HepG2 (cell line): ENCODE measurements at regions not wholly inside any gene's neighbourhood (a gene's known extent, or its start where the extent isn't known, plus 50 kb on each side); places are given as distances from the start of the nearest gene placed in this dataset.

Experiments
- ATAC-seq: fragments of 200-7000 bp; cut with Tn5 transposase; 3 replicates; pipeline ENCODE4 v1.9.1; 2020; ENCODE audit warnings: mild to moderate bottlenecking, moderate library complexity
- BruUV-seq: library from RNA; stranded (reverse); fragments of 400-500 nt; replicated peaks from 2 replicates; lab custom pipeline; 2021; lab: Mats Ljungman, UMichigan
- CTCF ChIA-PET: fragments of 300-600 bp; formaldehyde crosslinking; extraction: SDS; loops from one replicate; lab custom pipeline; 2021; ENCODE audit warnings: low total read pairs, inconsistent platforms, low intra/inter-chr PET ratio; lab: Yijun Ruan, JAX
- POLR2A ChIA-PET: fragments of 350-600 bp; sonication (Branson Sonifier 250); formaldehyde crosslinking; loops from one replicate; lab custom pipeline; 2020; ENCODE audit warnings: antibody characterized with exemption, inconsistent platforms; lab: Yijun Ruan, JAX
- DNase-seq: peaks from one replicate; pipeline ENCODE4 v3.0.0-alpha.2; 2015; ENCODE audit warnings: low spot score
- FAIRE-seq: peaks from 3 replicates; lab custom pipeline; 2011; peaks lifted over from hg19 to GRCh38; lab: Jason Lieb, UNC
- H2AFZ ChIP-seq: one replicate; pipeline ENCODE4 v1.6.1; 2011; ENCODE audit warnings: low read length, inconsistent platforms
- H3K27ac ChIP-seq: fragments of 300-600 bp; 3 replicates; pipeline ENCODE4 v1.8.0; 2011; ENCODE audit warnings: mixed run types, mild to moderate bottlenecking, mixed read lengths, low read length, inconsistent platforms; ENCODE audit not compliant: insufficient read depth; ENCODE audit errors: extremely low read length
- H3K27me3 ChIP-seq, 2 experiments: fragments of 200-600 bp in 1 of 2; 2 replicates in 1 of 2; 3 replicates in 1 of 2; pipeline versions ENCODE4 v1.6.0 to v1.8.0; 2011; ENCODE audit warnings: low read length in 2 of 2, mild to moderate bottlenecking in 2 of 2, moderate library complexity in 2 of 2, inconsistent platforms in 1 of 2; ENCODE audit not compliant: insufficient read depth in 2 of 2, control insufficient read depth in 1 of 2
- H3K36me3 ChIP-seq, 2 experiments: fragments of 200-600 bp in 1 of 2; replicated peaks in 1 of 2; 2 replicates in 1 of 2; 3 replicates in 1 of 2; pipeline versions ENCODE4 v1.5.1 to v1.8.0; 2011; ENCODE audit warnings: low read length in 2 of 2, inconsistent platforms in 1 of 2; ENCODE audit not compliant: insufficient read depth in 2 of 2, control insufficient read depth in 1 of 2
- H3K4me1 ChIP-seq: 2 replicates; pipeline ENCODE4 v1.5.1; 2012; ENCODE audit warnings: low read length, inconsistent platforms; ENCODE audit not compliant: insufficient read depth
- H3K4me2 ChIP-seq: 2 replicates; pipeline ENCODE4 v1.6.0; 2011; ENCODE audit warnings: low read depth, low read length, inconsistent platforms
- H3K4me3 ChIP-seq, 3 experiments: fragments of 200-600 bp in 1 of 3; sonication (generic), shearing (Covaris generic) in 1 of 3; replicated peaks in 1 of 3; 2 replicates each; pipeline ENCODE4 v1.5.1; 2011 to 2016; ENCODE audit warnings: low read length in 3 of 3, inconsistent platforms in 2 of 3, low read depth in 2 of 3, mild to moderate bottlenecking in 2 of 3, control low read depth in 1 of 3, mixed read lengths in 1 of 3; ENCODE audit not compliant: insufficient read depth in 1 of 3
- H3K79me2 ChIP-seq: one replicate; pipeline ENCODE4 v1.6.1; 2011; ENCODE audit warnings: low read length, inconsistent platforms; ENCODE audit not compliant: insufficient read depth
- H3K9ac ChIP-seq: 2 replicates; pipeline ENCODE4 v1.6.0; 2011; ENCODE audit warnings: mild to moderate bottlenecking, low read depth, low read length, inconsistent platforms; ENCODE audit not compliant: insufficient read depth
- H3K9me3 ChIP-seq: 2 replicates; pipeline ENCODE4 v1.5.1; 2012; ENCODE audit warnings: mild to moderate bottlenecking, low read length
- H4K20me1 ChIP-seq: 2 replicates; pipeline ENCODE4 v1.6.0; 2011; ENCODE audit warnings: inconsistent platforms, mild to moderate bottlenecking, low read length, moderate library complexity; ENCODE audit not compliant: insufficient read depth
- ADNP ChIP-seq: sonication (generic); formaldehyde crosslinking; IDR thresholded peaks from 2 replicates; pipeline ENCODE4 v1.4.0; 2020; ENCODE audit warnings: missing genetic modification reagents
- ATRX ChIP-seq: sonication (generic); formaldehyde crosslinking; IDR thresholded peaks from 2 replicates; pipeline ENCODE4 v1.4.0; 2020; ENCODE audit warnings: missing genetic modification reagents, borderline replicate concordance
- FOXJ3 ChIP-seq: sonication (generic); formaldehyde crosslinking; IDR thresholded peaks from 2 replicates; pipeline ENCODE4 v1.4.0; 2020; ENCODE audit warnings: missing genetic modification reagents, mild to moderate bottlenecking, borderline replicate concordance
- GATAD1 ChIP-seq: IDR thresholded peaks from 2 replicates; pipeline ENCODE4 v1.6.1; 2016; ENCODE audit warnings: missing genetic modification reagents, missing compliant biosample characterization
- MYNN ChIP-seq: sonication (generic); formaldehyde crosslinking; IDR thresholded peaks from 2 replicates; pipeline ENCODE4 v1.4.0; 2020; ENCODE audit warnings: mild to moderate bottlenecking, low read depth, missing genetic modification reagents
- PAF1 ChIP-seq: IDR thresholded peaks from 2 replicates; pipeline ENCODE4 v1.6.1; 2016; ENCODE audit warnings: missing genetic modification reagents, missing compliant biosample characterization
- REXO4 ChIP-seq: sonication (generic); formaldehyde crosslinking; IDR thresholded peaks from 2 replicates; pipeline ENCODE4 v1.8.0; 2022; ENCODE audit warnings: missing genetic modification reagents, mild to moderate bottlenecking, borderline replicate concordance
- SNRNP70 ChIP-seq: fragments of 200-400 bp; formaldehyde crosslinking; IDR thresholded peaks from 2 replicates; pipeline ENCODE4 v1.6.1; 2017; ENCODE audit warnings: mild to moderate bottlenecking, low read depth, low read length, moderate library complexity
- TSC22D2 ChIP-seq: sonication (generic); formaldehyde crosslinking; IDR thresholded peaks from 2 replicates; pipeline ENCODE4 v1.5.1; 2020; ENCODE audit warnings: missing genetic modification reagents, mild to moderate bottlenecking, borderline replicate concordance
- ZNF543 ChIP-seq: sonication (generic); formaldehyde crosslinking; IDR thresholded peaks from 2 replicates; pipeline ENCODE4 v1.4.0; 2020; ENCODE audit warnings: mild to moderate bottlenecking, missing genetic modification reagents
- ZNF557 ChIP-seq: sonication (generic); formaldehyde crosslinking; IDR thresholded peaks from 2 replicates; pipeline ENCODE4 v1.4.0; 2020; ENCODE audit warnings: missing genetic modification reagents
- ZNF644 ChIP-seq: IDR thresholded peaks from 2 replicates; pipeline ENCODE4 v1.6.1; 2016; ENCODE audit warnings: low read depth
- ZNF776 ChIP-seq: sonication (generic); formaldehyde crosslinking; IDR thresholded peaks from 2 replicates; pipeline ENCODE4 v1.4.0; 2020; ENCODE audit warnings: mild to moderate bottlenecking, missing genetic modification reagents
- WGBS: methylation state at CpG from one replicate; pipeline ENCODE4 v1.1.6; 2017; ENCODE audit warnings: low lambda C conversion rate; 5-methylcytosine and 5-hydroxymethylcytosine counted together
- in situ Hi-C: cut with HindIII; loops from 2 replicates; pipeline ENCODE4 v1.10.0; 2017; ENCODE audit warnings: low pct_unique_long_range_greater_than_20kb; ENCODE audit not compliant: extremely low pct_ligation_motif_present
- intact Hi-C: fragments of 100-400 bp; cut with micrococcal nuclease; formaldehyde crosslinking; loops from one replicate; pipeline ENCODE4 v1.10.0; 2022; ENCODE audit not compliant: unreplicated experiment
- TF ChIP-seq, protein P1 (sequence below): sonication (generic); formaldehyde crosslinking; IDR thresholded peaks from 2 replicates; pipeline ENCODE4 v1.5.0; 2020; ENCODE audit warnings: mild to moderate bottlenecking, missing genetic modification reagents, borderline replicate concordance
- TF ChIP-seq, protein P2 (sequence below): sonication (generic); formaldehyde crosslinking; IDR thresholded peaks from 2 replicates; pipeline ENCODE4 v1.5.0; 2020; ENCODE audit warnings: mild to moderate bottlenecking, missing genetic modification reagents, moderate library complexity

DNA sequence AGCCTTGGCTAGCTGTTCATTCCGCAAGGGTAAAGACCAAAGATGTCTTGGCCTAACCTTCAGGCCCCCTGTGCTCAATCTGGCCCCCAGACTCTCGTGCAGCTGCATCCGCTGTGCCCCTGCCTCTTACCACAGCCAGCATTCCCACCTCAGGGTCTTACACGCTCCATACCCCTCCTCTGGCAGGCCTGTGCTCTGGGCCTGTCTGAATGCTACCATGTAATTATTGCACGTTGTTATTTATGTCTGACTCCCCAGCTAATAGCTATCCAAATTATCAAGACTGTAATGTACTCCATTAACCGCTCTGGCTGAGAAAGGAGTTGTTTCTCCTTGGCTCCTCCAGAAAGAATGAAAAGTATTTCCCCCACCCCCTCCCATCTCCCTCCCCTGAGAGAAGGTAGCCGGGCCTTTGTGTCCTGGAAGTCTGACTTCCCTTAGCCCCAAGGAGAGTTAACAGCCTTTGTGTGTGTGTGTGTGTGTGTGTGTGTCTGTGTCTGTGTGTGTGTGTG lies 54.5 kb upstream of the UBE2E1 start:
- BruUV-seq: no TSS peak
- no peak overlapping the region for H3K9ac ChIP-seq
- no peak overlapping the region for H3K4me2 ChIP-seq
- WGBS: 29% methylated on average over 7 of the region's 7 CpGs
- H3K9me3 ChIP-seq: no peaks in the 10 kb centered on the region
- no peaks in the 10 kb centered on the region for H3K79me2 ChIP-seq
- H3K4me3 ChIP-seq: no peak overlapping the region
- no peak overlapping the region for H2AFZ ChIP-seq
- no peak for ATAC-seq
- in situ Hi-C loops: no loop called here
- H4K20me1 ChIP-seq: no peaks in the 10 kb centered on the region
- intact Hi-C loops: no loop called here
- H3K4me1 ChIP-seq: no peaks in the 10 kb centered on the region
- no peaks in the 10 kb centered on the region for H3K36me3 ChIP-seq
- no peak overlapping the region for H3K27ac ChIP-seq
- FAIRE-seq: no peak
- no peak for DNase-seq
- POLR2A ChIA-PET: no interaction called here
- TF ChIP-seq REXO4 (CRISPR knock-in tag) (no peak), FOXJ3 (CRISPR knock-in tag) (no peak), ZNF557 (CRISPR knock-in tag) (no peak), MYNN (CRISPR knock-in tag) (no peak), PAF1 (no peak), SNRNP70 (no peak), ZNF776 (no peak), GATAD1 (no peak)
- TF ChIP-seq, all 625 proteins: peak for 0
- 0 out of 5 replicates have a peak, but pooled peaks cover 0 to 4% of the 10 kb centered on the region in 2 experiments for H3K27me3 ChIP-seq
- CTCF ChIA-PET: no interaction called here

DNA sequence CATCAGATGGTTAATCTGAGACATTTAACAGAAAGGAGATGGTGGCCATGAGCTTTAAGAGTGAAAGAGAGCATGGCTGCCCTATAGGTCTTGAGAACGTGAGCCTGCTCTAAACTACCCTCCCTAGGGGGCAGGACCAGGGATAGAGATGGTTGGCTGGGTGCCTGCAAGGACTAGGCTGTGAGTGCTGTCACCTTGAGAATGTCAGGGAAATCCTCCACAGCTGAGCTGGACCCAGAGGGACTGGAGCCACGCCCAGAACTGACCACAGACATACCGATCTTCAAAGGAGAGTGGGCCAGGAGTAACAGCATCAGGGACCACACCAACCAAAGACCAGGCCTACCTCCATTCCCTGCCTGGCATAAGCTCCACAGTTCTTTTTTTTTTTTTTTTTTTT lies 53.6 kb upstream of the UBE2E1 start:
- Histone ChIP-seq H3K4me2 (no peak overlapping the region), H3K27ac (no peak overlapping the region), H3K4me3 (no peak overlapping the region), H4K20me1 (no peaks in the 10 kb centered on the region), H3K9ac (no peak overlapping the region), H3K9me3 (no peaks in the 10 kb centered on the region), H3K79me2 (no peaks in the 10 kb centered on the region), H2AFZ (no peak overlapping the region), H3K4me1 (no peaks in the 10 kb centered on the region), H3K27me3 (0 out of 5 replicates have a peak, but pooled peaks cover 0 to 4% of the 10 kb centered on the region in 2 experiments), H3K36me3 (no peaks in the 10 kb centered on the region)
- BruUV-seq: no TSS peak
- FAIRE-seq (no peak), ATAC-seq (no peak; the same call in 2 of the 3 replicates), DNase-seq (no peak)
- in situ Hi-C loops (no loop called here), intact Hi-C loops (no loop called here)
- 6% methylated on average over 3 of the region's 3 CpGs for WGBS
- ChIA-PET CTCF (no interaction called here), POLR2A (no interaction called here)
- TF ChIP-seq ADNP (CRISPR knock-in tag) (no peak), ATRX (CRISPR knock-in tag) (no peak), TSC22D2 (CRISPR knock-in tag) (no peak), ZNF644 (CRISPR knock-in tag) (no peak), ZNF543 (CRISPR knock-in tag) (no peak)
- TF ChIP-seq, protein P1, sequence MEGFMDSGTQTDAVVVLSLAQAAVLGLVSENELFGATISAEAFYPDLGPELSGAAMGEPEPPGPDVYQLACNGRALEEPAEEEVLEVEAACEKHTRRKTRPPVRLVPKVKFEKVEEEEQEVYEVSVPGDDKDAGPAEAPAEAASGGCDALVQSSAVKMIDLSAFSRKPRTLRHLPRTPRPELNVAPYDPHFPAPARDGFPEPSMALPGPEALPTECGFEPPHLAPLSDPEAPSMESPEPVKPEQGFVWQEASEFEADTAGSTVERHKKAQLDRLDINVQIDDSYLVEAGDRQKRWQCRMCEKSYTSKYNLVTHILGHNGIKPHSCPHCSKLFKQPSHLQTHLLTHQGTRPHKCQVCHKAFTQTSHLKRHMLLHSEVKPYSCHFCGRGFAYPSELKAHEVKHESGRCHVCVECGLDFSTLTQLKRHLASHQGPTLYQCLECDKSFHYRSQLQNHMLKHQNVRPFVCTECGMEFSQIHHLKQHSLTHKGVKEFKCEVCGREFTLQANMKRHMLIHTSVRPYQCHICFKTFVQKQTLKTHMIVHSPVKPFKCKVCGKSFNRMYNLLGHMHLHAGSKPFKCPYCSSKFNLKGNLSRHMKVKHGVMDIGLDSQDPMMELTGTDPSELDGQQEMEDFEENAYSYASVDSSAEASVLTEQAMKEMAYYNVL: no peak
- TF ChIP-seq, protein P2, sequence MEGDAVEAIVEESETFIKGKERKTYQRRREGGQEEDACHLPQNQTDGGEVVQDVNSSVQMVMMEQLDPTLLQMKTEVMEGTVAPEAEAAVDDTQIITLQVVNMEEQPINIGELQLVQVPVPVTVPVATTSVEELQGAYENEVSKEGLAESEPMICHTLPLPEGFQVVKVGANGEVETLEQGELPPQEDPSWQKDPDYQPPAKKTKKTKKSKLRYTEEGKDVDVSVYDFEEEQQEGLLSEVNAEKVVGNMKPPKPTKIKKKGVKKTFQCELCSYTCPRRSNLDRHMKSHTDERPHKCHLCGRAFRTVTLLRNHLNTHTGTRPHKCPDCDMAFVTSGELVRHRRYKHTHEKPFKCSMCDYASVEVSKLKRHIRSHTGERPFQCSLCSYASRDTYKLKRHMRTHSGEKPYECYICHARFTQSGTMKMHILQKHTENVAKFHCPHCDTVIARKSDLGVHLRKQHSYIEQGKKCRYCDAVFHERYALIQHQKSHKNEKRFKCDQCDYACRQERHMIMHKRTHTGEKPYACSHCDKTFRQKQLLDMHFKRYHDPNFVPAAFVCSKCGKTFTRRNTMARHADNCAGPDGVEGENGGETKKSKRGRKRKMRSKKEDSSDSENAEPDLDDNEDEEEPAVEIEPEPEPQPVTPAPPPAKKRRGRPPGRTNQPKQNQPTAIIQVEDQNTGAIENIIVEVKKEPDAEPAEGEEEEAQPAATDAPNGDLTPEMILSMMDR: no peak
